Astrocyte of the spinal cord (primary cell): ENCODE measurements at regions not wholly inside any gene's neighbourhood (a gene's known extent, or its start where the extent isn't known, plus 50 kb on each side); places are given as distances from the start of the nearest gene placed in this dataset.

Experiments used
- DNase-seq: peaks from one replicate; pipeline ENCODE4 v3.0.0; 2011; ENCODE audit warnings: low read depth, low spot score
- H3K4me3 ChIP-seq: 2 replicates; pipeline ENCODE4 v1.5.1; 2011; ENCODE audit warnings: low read depth, mild to moderate bottlenecking, low read length, moderate library complexity
- CTCF ChIP-seq: IDR thresholded peaks from 2 replicates; pipeline ENCODE4 v1.5.1; 2012; ENCODE audit warnings: low read depth, mild to moderate bottlenecking, low read length, inconsistent platforms
- in situ Hi-C: cut with HindIII; loops from 2 replicates; pipeline ENCODE4 v1.10.0; 2017; ENCODE audit warnings: low sequenced_read_pairs

GRCh38 chr9:27625751-27626150 is 52.5 kb upstream of the C9orf72 start:
- in situ Hi-C loops: no loop called here
- H3K4me3 ChIP-seq: no peak overlapping the region
- DNase-seq: no peak
- TF ChIP-seq CTCF: no peak

- H3K4me3 ChIP-seq: no peak overlapping the region
- TF ChIP-seq CTCF: no peak
- no peak for DNase-seq
- in situ Hi-C loops: no loop called here
These were observed 53.2 kb upstream of the C9orf72 start for GRCh38 chr9:27626244-27627187.

DNA sequence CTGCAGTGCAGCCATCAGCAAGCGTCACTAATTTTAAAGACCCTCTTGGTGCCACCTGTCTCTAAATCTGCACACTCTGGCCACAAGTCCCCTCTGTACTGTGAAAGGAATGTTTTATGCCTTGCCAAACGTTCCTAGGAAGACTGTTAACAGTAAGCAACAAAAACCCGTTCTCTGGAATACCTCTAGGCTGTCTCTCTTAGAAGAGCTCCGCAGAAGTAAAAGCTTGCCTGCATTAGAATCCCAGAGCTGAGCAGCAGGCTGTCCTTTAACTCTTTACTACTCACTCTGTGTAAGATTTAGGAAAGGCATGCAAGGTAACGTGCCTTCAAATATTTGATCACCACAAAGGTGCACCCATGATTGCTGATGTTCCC is 53.9 kb upstream of the C9orf72 start:
- in situ Hi-C loops: no loop called here
- no peak for TF ChIP-seq CTCF
- no peak for DNase-seq
- no peak overlapping the region for H3K4me3 ChIP-seq

- in situ Hi-C loops: no loop called here
- H3K4me3 ChIP-seq: no peak overlapping the region
- no peak for TF ChIP-seq CTCF
- DNase-seq: no peak
These were observed 55.0 kb upstream of the C9orf72 start for GRCh38 chr9:27628311-27628710.

- no peak overlapping the region for H3K4me3 ChIP-seq
- no peak for DNase-seq
- in situ Hi-C loops: no loop called here
- TF ChIP-seq CTCF: no peak
These were observed 56.1 kb upstream of the C9orf72 start for GRCh38 chr9:27629425-27629824.

- no peak overlapping the region for H3K4me3 ChIP-seq
- DNase-seq: no peak
- in situ Hi-C loops: no loop called here
- TF ChIP-seq CTCF: no peak
These were observed 59.0 kb upstream of the C9orf72 start for GRCh38 chr9:27632254-27632653.
